Epithelial cell of esophagus (primary cell): ENCODE measurements at regions not wholly inside any gene's neighbourhood (a gene's known extent, or its start where the extent isn't known, plus 50 kb on each side); places are given as distances from the start of the nearest gene placed in this dataset.

Experiments used
- DNase-seq: peaks from one replicate; pipeline ENCODE4 v3.0.0; 2010; ENCODE audit warnings: low read depth
- H3K4me3 ChIP-seq: 2 replicates; pipeline ENCODE4 v1.5.1; 2011; ENCODE audit warnings: mild to moderate bottlenecking, low read length, control low read depth
- TF ChIP-seq, protein P1 (sequence below): IDR thresholded peaks from 2 replicates; pipeline ENCODE4 v1.5.1; 2011; ENCODE audit warnings: low read depth, mild to moderate bottlenecking, low read length, control low read depth, inconsistent platforms; ENCODE audit not compliant: insufficient read depth; ENCODE audit errors: missing control alignments

DNA sequence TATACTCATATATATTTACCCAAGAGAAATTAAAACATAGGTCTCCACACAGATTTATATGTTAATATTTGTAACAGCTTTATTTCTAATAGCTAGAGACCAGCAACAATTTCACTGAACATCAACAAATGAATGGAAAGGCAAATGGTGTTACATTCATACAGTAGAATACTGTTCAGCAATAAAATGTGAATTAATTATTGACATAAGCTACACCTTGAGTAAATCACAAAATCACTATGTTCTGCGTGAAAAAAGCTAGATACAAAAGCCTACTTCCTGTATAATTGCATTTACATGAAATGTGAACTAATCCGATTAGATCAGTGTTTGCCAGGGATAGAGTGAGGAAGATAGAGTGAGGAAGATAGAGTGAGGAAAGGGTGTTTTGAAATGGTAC, 945.7 kb downstream of the SQOR start:
- TF ChIP-seq, protein P1, sequence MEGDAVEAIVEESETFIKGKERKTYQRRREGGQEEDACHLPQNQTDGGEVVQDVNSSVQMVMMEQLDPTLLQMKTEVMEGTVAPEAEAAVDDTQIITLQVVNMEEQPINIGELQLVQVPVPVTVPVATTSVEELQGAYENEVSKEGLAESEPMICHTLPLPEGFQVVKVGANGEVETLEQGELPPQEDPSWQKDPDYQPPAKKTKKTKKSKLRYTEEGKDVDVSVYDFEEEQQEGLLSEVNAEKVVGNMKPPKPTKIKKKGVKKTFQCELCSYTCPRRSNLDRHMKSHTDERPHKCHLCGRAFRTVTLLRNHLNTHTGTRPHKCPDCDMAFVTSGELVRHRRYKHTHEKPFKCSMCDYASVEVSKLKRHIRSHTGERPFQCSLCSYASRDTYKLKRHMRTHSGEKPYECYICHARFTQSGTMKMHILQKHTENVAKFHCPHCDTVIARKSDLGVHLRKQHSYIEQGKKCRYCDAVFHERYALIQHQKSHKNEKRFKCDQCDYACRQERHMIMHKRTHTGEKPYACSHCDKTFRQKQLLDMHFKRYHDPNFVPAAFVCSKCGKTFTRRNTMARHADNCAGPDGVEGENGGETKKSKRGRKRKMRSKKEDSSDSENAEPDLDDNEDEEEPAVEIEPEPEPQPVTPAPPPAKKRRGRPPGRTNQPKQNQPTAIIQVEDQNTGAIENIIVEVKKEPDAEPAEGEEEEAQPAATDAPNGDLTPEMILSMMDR: no peak

DNA sequence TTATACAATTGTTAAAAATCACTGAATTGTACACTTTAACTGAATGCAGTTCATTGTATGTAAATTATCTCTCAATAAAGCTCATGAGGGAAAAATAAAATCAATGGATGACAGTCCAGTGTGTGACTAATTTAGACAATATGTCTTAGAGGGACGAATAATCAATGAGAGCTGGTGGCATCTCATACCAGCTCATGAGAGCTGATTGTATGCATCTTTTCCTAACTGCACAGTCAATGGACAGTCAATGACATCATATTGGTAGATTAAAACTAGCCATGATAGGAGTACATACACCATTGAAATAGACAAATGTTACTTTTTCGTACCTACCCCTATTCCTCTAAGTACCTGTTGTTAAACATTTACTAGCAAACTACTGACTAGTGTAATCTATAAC, 946.1 kb downstream of the SQOR start:
- no peak for DNase-seq
- TF ChIP-seq, protein P1: no peak
- no peak overlapping the region for H3K4me3 ChIP-seq

More for the DNA sequence above, 945.7 kb downstream of the SQOR start:
- no peak overlapping the region for H3K4me3 ChIP-seq
- DNase-seq: no peak

DNA sequence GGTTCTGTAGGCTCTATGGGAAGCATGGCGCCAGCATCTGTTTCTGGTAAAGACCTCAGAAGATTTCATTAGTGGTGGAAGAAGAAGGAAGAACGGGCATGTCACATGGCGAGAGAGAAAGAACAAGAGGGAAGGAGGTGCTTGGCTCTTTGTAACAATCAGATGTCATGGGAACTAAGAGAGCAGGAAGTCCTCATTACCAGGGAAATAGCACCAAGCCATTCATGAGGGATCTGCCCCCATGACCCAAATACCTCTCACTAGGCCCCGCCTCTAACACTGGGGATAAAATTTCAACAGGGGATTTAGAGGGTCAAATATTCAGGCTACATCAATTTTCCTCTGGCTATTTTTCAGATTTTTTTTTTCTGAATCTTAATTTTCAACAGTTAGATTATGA, 954.3 kb downstream of the SQOR start:
- H3K4me3 ChIP-seq: no peak overlapping the region
- no peak for DNase-seq
- TF ChIP-seq, protein P1: no peak

DNA sequence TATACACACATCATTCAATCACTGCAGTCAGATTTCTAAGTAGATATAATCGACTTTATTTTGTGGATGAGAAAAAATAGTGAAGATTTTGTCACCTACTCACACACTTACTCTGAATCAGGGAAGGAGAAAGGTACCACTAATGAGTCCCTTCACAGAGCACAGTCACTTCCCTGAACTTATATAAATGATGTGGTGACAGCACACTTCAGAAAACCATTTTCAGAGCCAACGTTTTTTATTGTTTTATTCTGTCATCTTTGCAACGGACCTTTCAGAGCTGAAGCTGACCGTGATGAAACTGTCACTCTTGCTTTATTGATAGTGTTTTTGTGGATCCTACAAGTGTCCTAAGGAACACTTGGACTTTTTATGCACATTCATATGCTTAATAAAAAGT, 956.6 kb downstream of the SQOR start:
- no peak overlapping the region for H3K4me3 ChIP-seq
- TF ChIP-seq, protein P1: no peak
- no peak for DNase-seq

DNA sequence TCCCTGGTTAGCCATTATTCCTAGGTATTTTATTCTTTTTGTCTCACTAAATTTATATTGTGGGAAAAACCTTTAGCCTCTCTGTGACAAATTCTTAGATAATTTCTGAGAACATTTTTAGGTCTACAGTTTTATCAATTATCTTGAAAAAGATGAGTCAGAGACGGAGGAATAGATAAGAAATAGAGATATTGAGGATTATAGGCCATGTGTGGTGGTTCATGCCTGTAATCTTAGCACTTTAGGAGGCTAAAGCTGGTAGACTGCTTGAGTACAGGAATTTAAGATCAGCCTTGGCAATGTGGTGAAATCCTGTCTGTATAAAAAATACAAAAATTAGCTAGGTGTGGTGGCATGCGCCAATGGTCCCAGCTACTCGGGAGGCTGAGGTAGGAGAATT, 960.2 kb downstream of the SQOR start:
- H3K4me3 ChIP-seq: no peak overlapping the region
- TF ChIP-seq, protein P1: no peak

DNA sequence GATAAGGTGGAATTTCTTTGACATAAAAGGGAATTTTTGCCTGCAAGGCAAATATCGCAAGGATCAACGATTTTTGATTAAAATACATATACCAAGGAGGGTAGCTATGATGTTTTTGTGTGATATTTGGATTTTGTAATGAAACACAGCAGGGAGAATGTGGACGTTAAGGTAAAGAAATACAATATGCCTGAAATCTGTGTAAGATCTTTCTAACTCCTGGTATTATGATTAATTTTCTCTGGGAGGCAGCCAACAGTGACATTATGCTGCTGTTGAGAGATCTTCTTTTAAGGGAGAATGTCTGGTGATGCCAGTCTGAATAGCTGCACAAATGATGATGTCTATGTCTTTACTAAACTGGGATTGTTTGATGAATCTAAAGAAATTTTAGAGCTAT, 972.2 kb downstream of the SQOR start:
- TF ChIP-seq, protein P1: no peak
- H3K4me3 ChIP-seq: no peak overlapping the region
- no peak for DNase-seq

More for the DNA sequence above, 960.2 kb downstream of the SQOR start:
- DNase-seq: no peak

DNA sequence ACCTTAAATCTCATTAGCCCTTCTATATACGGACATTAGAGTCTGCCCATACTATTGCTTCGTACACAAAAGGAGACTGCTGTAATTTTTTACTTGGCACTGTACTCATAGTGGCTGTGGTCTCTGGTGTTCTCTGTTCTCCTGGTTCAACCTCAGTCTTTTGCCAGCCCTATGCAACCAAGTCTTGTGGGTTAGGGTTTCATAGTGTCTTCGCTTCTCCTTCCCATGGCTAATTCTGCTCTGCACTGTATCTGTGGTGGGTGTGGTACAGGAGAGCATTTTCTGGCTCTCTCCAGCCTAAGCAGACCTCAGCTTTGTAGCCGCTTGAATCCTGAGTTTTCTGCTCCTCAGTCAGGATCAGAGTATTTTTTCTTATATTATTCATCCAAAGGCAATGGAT, 981.2 kb downstream of the SQOR start:
- DNase-seq: no peak
- TF ChIP-seq, protein P1: no peak
- H3K4me3 ChIP-seq: no peak overlapping the region
